ENCODE measurements at regions not wholly inside any gene's neighbourhood (a gene's known extent, or its start where the extent isn't known, plus 50 kb on each side); places are given as distances from the start of the nearest gene placed in this dataset.

GRCh38 chr9:23379842-23380241 is 446.2 kb downstream of the ELAVL2 start:
- Histone ChIP-seq H3K4me1 (no peaks in the 10 kb centered on the region), H3K9me3 (no peaks in the 10 kb centered on the region), H3K36me3 (no peaks in the 10 kb centered on the region), H3K27ac (replicated peaks in 1 of 4) (no peak overlapping the region), H3K27me3 (no peaks in the 10 kb centered on the region), H3K4me3 (no peak overlapping the region)
- no peak for TF ChIP-seq EP300 (IDR thresholded peaks at IDR 0.05)
- no peak for TF ChIP-seq CTCF (IDR thresholded peaks at IDR 0.05)
- no peak for TF ChIP-seq POLR2A (IDR thresholded peaks at IDR 0.05; ENCODE audit: low read depth)
- no peak for TF ChIP-seq POLR2AphosphoS5 (IDR thresholded peaks at IDR 0.05)
- DNase-seq (ENCODE audit: extremely low spot score) = no peak
- intact Hi-C loops (cut with DNase I) = no loop called here
- 73% methylated on average over 3 of the region's 4 CpGs for WGBS

GRCh38 chr9:23380821-23381220 is 445.2 kb downstream of the ELAVL2 start:
- H3K27me3 ChIP-seq = no peaks in the 10 kb centered on the region
- intact Hi-C loops (cut with DNase I) = no loop called here

GRCh38 chr9:23382418-23382817 is 443.6 kb downstream of the ELAVL2 start:
- H3K4me1 ChIP-seq = no peaks in the 10 kb centered on the region
- H3K27ac ChIP-seq (replicated peaks in 1 of 4) = no peak overlapping the region
- intact Hi-C loops (cut with DNase I) = no loop called here
- H3K4me3 ChIP-seq = no peak overlapping the region
- no peaks in the 10 kb centered on the region for H3K27me3 ChIP-seq
- WGBS = 79% methylated on average over 2 of the region's 2 CpGs
- H3K36me3 ChIP-seq = no peaks in the 10 kb centered on the region
- no peaks in the 10 kb centered on the region for H3K9me3 ChIP-seq
- TF ChIP-seq POLR2AphosphoS5 (IDR thresholded peaks at IDR 0.05) (no peak), EP300 (IDR thresholded peaks at IDR 0.05) (no peak), CTCF (IDR thresholded peaks at IDR 0.05) (no peak), POLR2A (IDR thresholded peaks at IDR 0.05; ENCODE audit: low read depth) (no peak)
- DNase-seq (ENCODE audit: extremely low spot score) = no peak

More at GRCh38 chr9:23380821-23381220, 445.2 kb downstream of the ELAVL2 start:
- H3K9me3 ChIP-seq = no peaks in the 10 kb centered on the region
- no peaks in the 10 kb centered on the region for H3K4me1 ChIP-seq
- no peak for TF ChIP-seq CTCF (IDR thresholded peaks at IDR 0.05)
- no peak for TF ChIP-seq POLR2A (IDR thresholded peaks at IDR 0.05; ENCODE audit: low read depth)
- no peak for TF ChIP-seq EP300 (IDR thresholded peaks at IDR 0.05)
- TF ChIP-seq POLR2AphosphoS5 (IDR thresholded peaks at IDR 0.05) = no peak
- H3K27ac ChIP-seq (replicated peaks in 1 of 4) = no peak overlapping the region
- no peak for DNase-seq (ENCODE audit: extremely low spot score)
- no peaks in the 10 kb centered on the region for H3K36me3 ChIP-seq
- H3K4me3 ChIP-seq = no peak overlapping the region

GRCh38 chr9:23394189-23394588 is 431.9 kb downstream of the ELAVL2 start:
- H3K27ac ChIP-seq (replicated peaks in 1 of 4) = no peak overlapping the region

More at GRCh38 chr9:23394189-23394588, 431.9 kb downstream of the ELAVL2 start:
- no peaks in the 10 kb centered on the region for H3K27me3 ChIP-seq
- no peak for DNase-seq (ENCODE audit: extremely low spot score)
- no peaks in the 10 kb centered on the region for H3K36me3 ChIP-seq
- TF ChIP-seq EP300 (IDR thresholded peaks at IDR 0.05) (no peak), POLR2A (IDR thresholded peaks at IDR 0.05; ENCODE audit: low read depth) (no peak), POLR2AphosphoS5 (IDR thresholded peaks at IDR 0.05) (no peak), CTCF (IDR thresholded peaks at IDR 0.05) (no peak)
- H3K9me3 ChIP-seq = peaks cover 0 to 5% (median 0%) of the 10 kb centered on the region in 4 donors
- no peaks in the 10 kb centered on the region for H3K4me1 ChIP-seq
- no peak overlapping the region for H3K4me3 ChIP-seq
- intact Hi-C loops (cut with DNase I) = no loop called here
- 90% methylated on average over 4 of the region's 4 CpGs for WGBS

All from esophagus muscularis mucosa (tissue), 4 donors.